Right lobe of liver (tissue), 6 donors: ENCODE measurements at regions not wholly inside any gene's neighbourhood (a gene's known extent, or its start where the extent isn't known, plus 50 kb on each side); places are given as distances from the start of the nearest gene placed in this dataset.
"Not testable (repeated sequence)": the region's sequence is repeated elsewhere in the genome, so short reads cannot be mapped to it uniquely, and the experiment has no call there.

Experiments used
- ATAC-seq, 4 donors: fragments of 200-7000 bp; cut with Tn5 transposase; one replicate each; pipeline ENCODE4 v1.9.1; 2020; ENCODE audit warnings: mild to moderate bottlenecking in 4 of 4, moderate library complexity in 4 of 4
- DNase-seq, 3 donors: peaks; one replicate each; pipeline ENCODE4 v3.0.0-alpha.2; 2020
- H3K27ac ChIP-seq, 3 donors: fragments of 200-600 bp; one replicate each; pipeline ENCODE4 v1.8.0; 2022
- H3K27me3 ChIP-seq, 2 donors: fragments of 200-600 bp; one replicate each; pipeline ENCODE4 v1.8.0; 2022
- H3K36me3 ChIP-seq, 4 donors: fragments of 200-600 bp; sonication (generic) in 1 of 4; one replicate each; pipeline versions ENCODE4 v1.5.1 to v1.8.0; 2017 to 2022; ENCODE audit warnings: control low read depth in 1 of 4
- H3K4me1 ChIP-seq, 4 donors: fragments of 200-600 bp; sonication (generic) in 1 of 4; one replicate each; pipeline versions ENCODE4 v1.5.1 to v1.8.0; 2017 to 2022; ENCODE audit warnings: control low read depth in 1 of 4
- H3K4me3 ChIP-seq, 3 donors: fragments of 200-600 bp; one replicate each; pipeline ENCODE4 v1.8.0; 2022
- H3K9me3 ChIP-seq, 4 donors: fragments of 200-600 bp; sonication (generic) in 1 of 4; one replicate each; pipeline versions ENCODE4 v1.5.1 to v1.8.0; 2017 to 2022; ENCODE audit warnings: control low read depth in 1 of 4
- POLR2A ChIP-seq: fragments of 450-650 bp; IDR thresholded peaks from one replicate; pipeline ENCODE4 v1.6.1; 2017; ENCODE audit warnings: antibody characterized with exemption, mild to moderate bottlenecking
- WGBS: methylation state at CpG from one replicate; pipeline ENCODE4 v1.1.6; 2018; ENCODE audit warnings: low coverage, low lambda C conversion rate; ENCODE audit not compliant: insufficient coverage; ENCODE audit errors: missing lambda C conversion rate; 5-methylcytosine and 5-hydroxymethylcytosine counted together
- intact Hi-C, 2 donors: fragments of 100-400 bp; cut with DNase I; formaldehyde crosslinking; loops; one replicate each; pipeline versions ENCODE4 v1.11.2 to v1.14.1; 2022
- TF ChIP-seq, protein P1 (sequence below), 4 donors: fragments of 200-600 bp in 3 of 4; fragments of 450-650 bp in 1 of 4; IDR thresholded peaks; one replicate each; pipeline versions ENCODE4 v1.5.1 to v1.8.0; 2016 to 2022; ENCODE audit warnings: antibody characterized with exemption in 4 of 4, mild to moderate bottlenecking in 2 of 4
- donor health status: DM: no; HTN: yes; CAD: no.
- donor health status: DM: no; HTN: no; CAD: no.
- donor health status: DM: no; HTN: no; CAD: no.
- donor health status: DM: no; HTN: yes; CAD: no.
- donor health status: DM: no; HTN: yes; CAD: no.

DNA sequence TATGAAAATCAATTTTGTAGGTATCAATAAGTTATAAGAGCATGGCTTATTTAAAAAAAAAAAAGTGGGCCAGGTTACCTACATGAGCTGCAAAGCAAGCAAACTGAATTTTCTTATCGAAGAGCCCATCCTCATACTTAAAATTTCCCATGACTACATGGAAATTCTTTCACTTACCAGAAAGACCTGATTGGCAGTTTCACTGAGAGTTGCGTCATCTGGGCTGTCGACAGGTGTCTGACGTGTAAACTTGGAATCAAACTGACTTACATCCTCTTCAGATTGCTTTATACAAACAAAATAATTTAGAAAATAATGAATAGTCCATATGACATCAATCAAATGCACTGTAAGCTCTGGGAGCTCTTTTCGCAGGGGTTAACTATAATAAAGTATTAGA, 149.1 kb upstream of the EFCAB3 start:
- ATAC-seq, H3K27me3 ChIP-seq, DNase-seq, intact Hi-C loops, H3K4me1 ChIP-seq, H3K4me3 ChIP-seq, H3K27ac ChIP-seq, H3K36me3 ChIP-seq, H3K9me3 ChIP-seq: not testable (repeated sequence)
- WGBS = 40% methylated on average over 4 of the region's 5 CpGs

DNA sequence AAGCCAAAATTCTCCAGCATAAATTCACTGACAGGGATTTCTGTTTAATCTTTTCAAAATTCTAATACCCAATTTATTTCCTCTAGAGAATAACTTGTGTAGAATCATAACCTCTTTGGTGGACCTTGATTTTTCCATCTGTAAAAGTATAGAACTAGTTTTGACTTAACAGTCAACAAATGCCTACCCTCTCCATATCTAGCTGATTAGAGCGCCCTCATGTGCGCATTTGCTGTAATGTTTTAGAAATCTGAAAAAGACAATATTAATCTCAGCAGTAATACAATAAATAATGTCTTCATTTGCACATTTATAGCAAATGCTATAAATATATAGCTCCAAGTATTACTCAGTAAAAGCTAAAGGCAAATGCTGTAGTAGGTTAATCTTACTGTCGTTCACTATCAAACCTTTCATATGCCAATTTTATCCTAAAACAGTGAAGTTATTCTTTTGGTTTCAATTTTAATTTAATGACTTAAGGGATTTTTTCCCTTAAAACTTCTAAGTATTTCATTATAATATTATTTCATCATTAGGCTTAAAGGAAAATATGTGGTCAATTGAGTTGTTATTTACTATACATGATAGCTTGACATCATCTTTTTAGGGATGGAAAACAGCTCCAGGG, 153.6 kb upstream of the EFCAB3 start:
- H3K27ac ChIP-seq, H3K9me3 ChIP-seq, H3K27me3 ChIP-seq, H3K4me3 ChIP-seq, intact Hi-C loops, H3K36me3 ChIP-seq, H3K4me1 ChIP-seq, DNase-seq, ATAC-seq: not testable (repeated sequence)
- 11% methylated on average over 3 of the region's 3 CpGs for WGBS
- TF ChIP-seq, protein P1, sequence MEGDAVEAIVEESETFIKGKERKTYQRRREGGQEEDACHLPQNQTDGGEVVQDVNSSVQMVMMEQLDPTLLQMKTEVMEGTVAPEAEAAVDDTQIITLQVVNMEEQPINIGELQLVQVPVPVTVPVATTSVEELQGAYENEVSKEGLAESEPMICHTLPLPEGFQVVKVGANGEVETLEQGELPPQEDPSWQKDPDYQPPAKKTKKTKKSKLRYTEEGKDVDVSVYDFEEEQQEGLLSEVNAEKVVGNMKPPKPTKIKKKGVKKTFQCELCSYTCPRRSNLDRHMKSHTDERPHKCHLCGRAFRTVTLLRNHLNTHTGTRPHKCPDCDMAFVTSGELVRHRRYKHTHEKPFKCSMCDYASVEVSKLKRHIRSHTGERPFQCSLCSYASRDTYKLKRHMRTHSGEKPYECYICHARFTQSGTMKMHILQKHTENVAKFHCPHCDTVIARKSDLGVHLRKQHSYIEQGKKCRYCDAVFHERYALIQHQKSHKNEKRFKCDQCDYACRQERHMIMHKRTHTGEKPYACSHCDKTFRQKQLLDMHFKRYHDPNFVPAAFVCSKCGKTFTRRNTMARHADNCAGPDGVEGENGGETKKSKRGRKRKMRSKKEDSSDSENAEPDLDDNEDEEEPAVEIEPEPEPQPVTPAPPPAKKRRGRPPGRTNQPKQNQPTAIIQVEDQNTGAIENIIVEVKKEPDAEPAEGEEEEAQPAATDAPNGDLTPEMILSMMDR (IDR thresholded peaks at IDR 0.05) = peak in 2 of 4 donors; percentile 22 to 38

DNA sequence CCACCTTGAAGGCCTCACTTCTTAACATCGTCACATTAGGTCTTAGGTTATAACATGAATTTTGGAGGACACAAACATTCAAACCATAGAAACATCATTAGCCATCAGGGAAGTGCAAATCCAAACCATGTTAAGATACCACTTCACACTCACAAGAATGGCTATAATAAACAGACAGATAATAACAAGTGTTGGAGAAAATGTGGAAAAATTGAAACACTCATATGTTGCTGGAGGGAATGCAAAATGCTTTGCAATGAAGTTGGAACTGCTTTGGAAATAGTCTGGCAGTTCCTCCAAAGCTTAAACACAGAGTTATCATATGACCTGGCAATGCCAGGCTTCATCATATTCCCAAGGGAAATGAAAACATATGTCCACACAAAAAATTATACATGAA, 156.8 kb upstream of the EFCAB3 start:
- WGBS = 83% methylated on average over 1 of the region's 1 CpG
- H3K4me3 ChIP-seq, ATAC-seq, H3K36me3 ChIP-seq, DNase-seq, H3K27ac ChIP-seq, H3K27me3 ChIP-seq, H3K9me3 ChIP-seq, H3K4me1 ChIP-seq, intact Hi-C loops: not testable (repeated sequence)

DNA sequence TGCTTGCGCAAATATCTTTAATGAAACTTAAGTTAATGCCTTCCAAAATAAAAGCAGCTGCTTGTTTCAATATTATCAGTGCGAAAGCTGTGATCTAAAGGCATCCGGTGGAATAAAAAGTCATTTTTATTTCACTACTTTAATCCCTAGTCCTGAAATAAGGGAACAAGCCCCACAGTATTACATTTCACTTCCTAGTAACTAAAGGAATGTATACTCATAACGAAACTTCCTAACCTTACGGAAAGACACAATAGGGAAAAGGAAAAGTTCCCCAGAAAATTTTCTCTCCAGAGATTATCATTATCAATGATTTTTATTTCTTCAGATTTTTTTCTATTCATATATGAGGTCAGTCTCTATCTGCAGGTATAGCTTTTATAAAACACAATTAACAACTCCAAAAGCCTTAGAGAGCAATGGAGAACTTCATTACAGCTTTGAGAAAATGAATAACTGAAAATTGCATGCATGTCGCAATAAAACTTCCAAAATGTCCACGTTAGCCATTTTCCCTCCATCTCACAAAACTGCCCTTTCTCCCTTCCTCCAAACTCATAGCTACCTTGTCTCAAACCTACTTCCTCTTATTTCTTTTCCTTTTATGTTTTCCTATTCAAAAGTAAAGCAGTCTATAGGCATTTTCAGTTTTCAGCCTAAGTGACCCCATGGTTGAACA, 154.3 kb upstream of the MED13 start:
- no peaks in the 10 kb centered on the region for H3K36me3 ChIP-seq
- 61% methylated on average over 7 of the region's 7 CpGs for WGBS
- intact Hi-C loops = no loop called here
- no peak overlapping the region for H3K27ac ChIP-seq
- no peaks in the 10 kb centered on the region for H3K9me3 ChIP-seq
- no peak for ATAC-seq
- no peak for DNase-seq
- no peaks in the 10 kb centered on the region for H3K27me3 ChIP-seq
- H3K4me1 ChIP-seq = no peaks in the 10 kb centered on the region
- no peak overlapping the region for H3K4me3 ChIP-seq
- no peak for TF ChIP-seq POLR2A
- TF ChIP-seq, protein P1 (IDR thresholded peaks at IDR 0.05) = no peak

DNA sequence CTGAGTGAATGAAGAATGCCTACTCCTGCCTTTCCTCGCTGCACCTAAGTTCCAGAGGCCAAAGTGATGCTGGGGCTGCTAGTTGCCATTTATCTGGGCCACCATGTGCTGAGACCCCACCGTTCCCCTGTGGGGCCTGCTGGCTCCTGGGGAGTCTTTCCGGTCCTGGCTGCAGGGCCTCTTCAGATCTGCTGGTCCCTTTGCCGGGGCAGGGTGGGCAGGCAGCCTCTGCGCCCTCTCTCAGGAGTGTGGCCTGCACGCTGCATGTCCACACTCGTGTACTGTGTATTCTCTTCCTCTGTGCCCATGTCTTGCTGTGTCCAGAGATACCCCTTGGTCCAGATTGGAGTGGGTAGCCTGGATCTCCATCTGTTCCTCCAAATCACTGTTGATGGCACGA, 151.8 kb upstream of the MED13 start:
- TF ChIP-seq, protein P1 (IDR thresholded peaks at IDR 0.05) = no peak
- Histone ChIP-seq H3K27ac (no peak overlapping the region), H3K36me3 (no peaks in the 10 kb centered on the region), H3K4me3 (no peak overlapping the region), H3K27me3 (no peaks in the 10 kb centered on the region), H3K4me1 (no peaks in the 10 kb centered on the region), H3K9me3 (no peaks in the 10 kb centered on the region)
- WGBS = 54% methylated on average over 2 of the region's 8 CpGs
- ATAC-seq = no peak
- intact Hi-C loops = no loop called here
- no peak for DNase-seq

DNA sequence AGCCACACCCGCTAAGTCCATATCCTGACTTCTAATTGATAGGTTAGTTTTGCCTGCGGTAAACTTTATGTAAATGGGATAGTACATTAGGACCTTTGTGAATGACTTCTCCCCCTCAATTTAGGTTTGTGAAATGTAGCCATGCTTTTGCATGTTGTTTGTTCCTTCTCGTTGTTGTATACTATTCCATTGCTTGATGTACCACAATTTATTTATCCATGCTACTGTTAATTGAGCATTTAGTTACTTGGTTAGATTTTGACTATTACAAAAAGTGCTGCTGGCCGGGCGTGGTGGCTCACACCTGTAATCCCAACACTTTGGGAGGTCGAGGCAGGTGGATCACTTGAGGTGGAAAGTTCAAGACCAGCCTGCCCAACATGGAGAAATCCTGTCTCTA, 150.8 kb upstream of the MED13 start:
- H3K36me3 ChIP-seq, ATAC-seq, H3K27ac ChIP-seq, H3K9me3 ChIP-seq, H3K4me1 ChIP-seq, intact Hi-C loops, H3K27me3 ChIP-seq, DNase-seq, H3K4me3 ChIP-seq: not testable (repeated sequence)
- 71% methylated on average over 6 of the region's 6 CpGs for WGBS
